Endothelial cell of umbilical vein (primary cell): ENCODE measurements at regions not wholly inside any gene's neighbourhood (a gene's known extent, or its start where the extent isn't known, plus 50 kb on each side); places are given as distances from the start of the nearest gene placed in this dataset.

Experiments
- BruUV-seq: library from RNA; stranded (reverse); fragments of 400-500 nt; replicated peaks from 2 replicates; lab custom pipeline; 2021; lab: Mats Ljungman, UMichigan
- CTCF ChIA-PET: fragments of 300-600, 350-600 bp; sonication (Branson Sonifier 250); formaldehyde crosslinking; loops from one replicate; lab custom pipeline; 2021; ENCODE audit warnings: antibody characterized with exemption, inconsistent platforms; lab: Charles Lee
- POLR2A ChIA-PET: fragments of 300-600, 350-600 bp; sonication (Branson Sonifier 250); formaldehyde crosslinking; loops from one replicate; lab custom pipeline; 2021; ENCODE audit warnings: antibody characterized with exemption, inconsistent platforms; lab: Charles Lee
- DNase-seq: peaks from one replicate; pipeline ENCODE4 v3.0.0-alpha.2; 2011; ENCODE audit warnings: low read depth, low spot score
- FAIRE-seq: peaks from 2 replicates; lab custom pipeline; 2011; peaks lifted over from hg19 to GRCh38; lab: Jason Lieb, UNC
- H2AFZ ChIP-seq: 2 replicates; pipeline ENCODE4 v1.6.0; 2012; ENCODE audit warnings: low read depth, low read length, control low read depth, inconsistent platforms
- H3K27ac ChIP-seq: 2 replicates; pipeline ENCODE4 v1.5.1; 2011; ENCODE audit warnings: low read depth, mild to moderate bottlenecking, control low read depth, low read length, moderate library complexity; ENCODE audit not compliant: insufficient read depth
- H3K27me3 ChIP-seq, 2 experiments: 2 replicates each; pipeline versions ENCODE4 v1.6.0 to v1.6.1; 2011; ENCODE audit warnings: low read length in 2 of 2, mixed read lengths in 1 of 2; ENCODE audit not compliant: control insufficient read depth in 2 of 2, insufficient read depth in 2 of 2
- H3K36me3 ChIP-seq, 2 experiments: 2 replicates in 1 of 2; 3 replicates in 1 of 2; pipeline ENCODE4 v1.5.1; 2011; ENCODE audit warnings: low read length in 2 of 2, mild to moderate bottlenecking in 1 of 2, moderate library complexity in 1 of 2; ENCODE audit not compliant: control insufficient read depth in 2 of 2, insufficient read depth in 2 of 2; ENCODE audit errors: extremely low read depth in 1 of 2
- H3K4me1 ChIP-seq: 3 replicates; pipeline ENCODE4 v1.5.1; 2011; ENCODE audit warnings: mild to moderate bottlenecking, low read length; ENCODE audit not compliant: control insufficient read depth, insufficient read depth; ENCODE audit errors: extremely low read depth
- H3K4me2 ChIP-seq: 2 replicates; pipeline ENCODE4 v1.6.1; 2011; ENCODE audit warnings: low read length, control low read depth, mixed read lengths; ENCODE audit not compliant: insufficient read depth
- H3K4me3 ChIP-seq, 3 experiments: fragments of 200-600 bp in 1 of 3; sonication (generic), shearing (Covaris generic) in 1 of 3; replicated peaks in 1 of 3; 2 replicates each; pipeline ENCODE4 v1.5.1; 2011 to 2016; ENCODE audit warnings: control low read depth in 3 of 3, low read length in 3 of 3, mild to moderate bottlenecking in 2 of 3, inconsistent platforms in 1 of 3, low read depth in 1 of 3, moderate library complexity in 1 of 3; ENCODE audit not compliant: insufficient read depth in 1 of 3
- H3K79me2 ChIP-seq: 2 replicates; pipeline ENCODE4 v1.6.0; 2012; ENCODE audit warnings: low read length, inconsistent platforms; ENCODE audit not compliant: control insufficient read depth, insufficient read depth
- H3K9ac ChIP-seq: replicated peaks from 2 replicates; pipeline ENCODE3; 2011; ENCODE audit warnings: low read length, control low read depth; ENCODE audit not compliant: insufficient read depth; ENCODE audit errors: extremely low read depth
- H3K9me1 ChIP-seq: replicated peaks from 3 replicates; pipeline ENCODE4 v1.6.0; 2011; ENCODE audit warnings: mild to moderate bottlenecking, low read length; ENCODE audit not compliant: control insufficient read depth, insufficient read depth; ENCODE audit errors: extremely low read depth
- H3K9me3 ChIP-seq: replicated peaks from 2 replicates; pipeline ENCODE4 v1.5.1; 2012; ENCODE audit warnings: low read length, inconsistent platforms; ENCODE audit not compliant: control insufficient read depth, insufficient read depth
- H4K20me1 ChIP-seq: replicated peaks from 2 replicates; pipeline ENCODE3; 2011; ENCODE audit warnings: mild to moderate bottlenecking, low read length; ENCODE audit not compliant: control insufficient read depth, insufficient read depth; ENCODE audit errors: extremely low read depth
- EZH2 ChIP-seq: IDR thresholded peaks from 2 replicates; pipeline ENCODE4 v1.6.1; 2012; ENCODE audit warnings: borderline replicate concordance, low read depth, mild to moderate bottlenecking, moderate library complexity, low read length, inconsistent platforms; ENCODE audit not compliant: severe bottlenecking
- FOS ChIP-seq: IDR thresholded peaks from 2 replicates; pipeline ENCODE4 v1.6.1; 2011; ENCODE audit warnings: mild to moderate bottlenecking, low read length, moderate library complexity, borderline replicate concordance; ENCODE audit not compliant: insufficient read depth
- GATA2 ChIP-seq: IDR thresholded peaks from 2 replicates; pipeline ENCODE4 v1.7.0; 2011; ENCODE audit warnings: low read depth, mild to moderate bottlenecking, moderate library complexity, mixed read lengths, low read length; ENCODE audit not compliant: insufficient read length, insufficient read depth
- JUN ChIP-seq: IDR thresholded peaks from 2 replicates; pipeline ENCODE4 v1.6.1; 2011; ENCODE audit warnings: borderline replicate concordance, low read depth; ENCODE audit not compliant: insufficient read length, insufficient read depth
- MYC ChIP-seq: IDR thresholded peaks from one replicate; pipeline ENCODE4 v1.6.1; 2011; ENCODE audit warnings: mild to moderate bottlenecking, low read depth, low read length
- POLR2A ChIP-seq: IDR thresholded peaks from 2 replicates; pipeline ENCODE4 v1.6.1; 2012; ENCODE audit warnings: low read depth, mild to moderate bottlenecking, control low read depth, low read length
- POLR2AphosphoS5 ChIP-seq: IDR thresholded peaks from 2 replicates; pipeline ENCODE4 v1.6.1; 2012; ENCODE audit warnings: low read depth, mild to moderate bottlenecking, control low read depth, low read length, moderate library complexity; ENCODE audit not compliant: insufficient read depth
- dilution Hi-C: fragments of 300-500 bp; cut with MboI; formaldehyde crosslinking; loops from one replicate; pipeline ENCODE4 v1.15.0; 2019; ENCODE audit warnings: low sequenced_read_pairs; ENCODE audit not compliant: extremely low pct_ligation_motif_present
- intact Hi-C: fragments of 100-400 bp; cut with micrococcal nuclease; formaldehyde crosslinking; loops from one replicate; pipeline ENCODE4 v1.10.0; 2022
- TF ChIP-seq, protein P1 (sequence below): IDR thresholded peaks from 2 replicates; pipeline ENCODE4 v1.6.1; 2011; ENCODE audit not compliant: insufficient read depth, insufficient read length
- TF ChIP-seq, protein P2 (sequence below), 2 donors: IDR thresholded peaks; 1 replicate in 1 of 2; 2 replicates in 1 of 2; pipeline ENCODE4 v1.5.1; 2011; ENCODE audit warnings: low read length in 2 of 2, mild to moderate bottlenecking in 2 of 2, moderate library complexity in 2 of 2, control low read depth in 1 of 2, inconsistent platforms in 1 of 2, low read depth in 1 of 2; ENCODE audit not compliant: insufficient read depth in 1 of 2; ENCODE audit errors: extremely low read depth in 1 of 2

DNA sequence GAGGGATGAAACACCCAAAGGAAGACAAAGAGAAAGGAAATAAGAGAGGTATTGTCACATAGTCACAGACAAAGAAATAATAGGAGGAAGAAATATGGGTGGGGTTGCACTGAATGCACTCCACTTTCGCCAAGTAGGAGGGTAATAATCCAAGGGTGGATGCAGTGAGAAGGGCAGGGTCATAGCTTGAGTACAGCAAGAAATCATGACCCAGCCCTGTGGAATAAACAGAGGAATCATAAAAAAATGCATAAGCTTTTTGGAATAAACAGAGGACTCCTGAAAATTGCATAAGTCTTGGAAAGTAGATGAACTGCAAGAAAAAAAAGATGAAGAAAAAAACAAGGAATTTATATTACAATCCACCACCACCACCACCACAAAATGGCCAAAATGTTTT is 53.1 kb upstream of the CD55 start:
- Histone ChIP-seq H3K4me2 (no peak overlapping the region), H3K27ac (no peak overlapping the region), H4K20me1 (no peaks in the 10 kb centered on the region), H3K9me3 (no peaks in the 10 kb centered on the region), H3K27me3 (no peaks in the 10 kb centered on the region), H3K36me3 (no peaks in the 10 kb centered on the region), H3K4me1 (no peaks in the 10 kb centered on the region), H3K9me1 (no peaks in the 10 kb centered on the region), H2AFZ (no peak overlapping the region), H3K4me3 (no peak overlapping the region), H3K79me2 (no peaks in the 10 kb centered on the region), H3K9ac (no peak overlapping the region)
- FAIRE-seq: no peak
- intact Hi-C loops (no loop called here), dilution Hi-C loops (no loop called here)
- ChIA-PET POLR2A (no interaction called here), CTCF (no interaction called here)
- no TSS peak for BruUV-seq
- TF ChIP-seq MYC: no peak
- TF ChIP-seq, protein P1, sequence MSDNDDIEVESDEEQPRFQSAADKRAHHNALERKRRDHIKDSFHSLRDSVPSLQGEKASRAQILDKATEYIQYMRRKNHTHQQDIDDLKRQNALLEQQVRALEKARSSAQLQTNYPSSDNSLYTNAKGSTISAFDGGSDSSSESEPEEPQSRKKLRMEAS: no peak
- TF ChIP-seq POLR2A: no peak
- no peak for TF ChIP-seq GATA2
- TF ChIP-seq, protein P2, sequence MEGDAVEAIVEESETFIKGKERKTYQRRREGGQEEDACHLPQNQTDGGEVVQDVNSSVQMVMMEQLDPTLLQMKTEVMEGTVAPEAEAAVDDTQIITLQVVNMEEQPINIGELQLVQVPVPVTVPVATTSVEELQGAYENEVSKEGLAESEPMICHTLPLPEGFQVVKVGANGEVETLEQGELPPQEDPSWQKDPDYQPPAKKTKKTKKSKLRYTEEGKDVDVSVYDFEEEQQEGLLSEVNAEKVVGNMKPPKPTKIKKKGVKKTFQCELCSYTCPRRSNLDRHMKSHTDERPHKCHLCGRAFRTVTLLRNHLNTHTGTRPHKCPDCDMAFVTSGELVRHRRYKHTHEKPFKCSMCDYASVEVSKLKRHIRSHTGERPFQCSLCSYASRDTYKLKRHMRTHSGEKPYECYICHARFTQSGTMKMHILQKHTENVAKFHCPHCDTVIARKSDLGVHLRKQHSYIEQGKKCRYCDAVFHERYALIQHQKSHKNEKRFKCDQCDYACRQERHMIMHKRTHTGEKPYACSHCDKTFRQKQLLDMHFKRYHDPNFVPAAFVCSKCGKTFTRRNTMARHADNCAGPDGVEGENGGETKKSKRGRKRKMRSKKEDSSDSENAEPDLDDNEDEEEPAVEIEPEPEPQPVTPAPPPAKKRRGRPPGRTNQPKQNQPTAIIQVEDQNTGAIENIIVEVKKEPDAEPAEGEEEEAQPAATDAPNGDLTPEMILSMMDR (IDR thresholded peaks at IDR 0.05; ENCODE audit: extremely low read depth in 1 of 2, insufficient read depth in 1 of 2, low read depth in 1 of 2, low read length in 2 of 2): no peak
- no peak for TF ChIP-seq FOS
- TF ChIP-seq EZH2: no peak
- no peak for TF ChIP-seq JUN
- no peak for TF ChIP-seq POLR2AphosphoS5
- DNase-seq: no peak
